ENCODE measurements at regions not wholly inside any gene's neighbourhood (a gene's known extent, or its start where the extent isn't known, plus 50 kb on each side); places are given as distances from the start of the nearest gene placed in this dataset.

GRCh38 chrX:107574054-107574683, 54.1 kb upstream of the PRPS1 start:
- TF ChIP-seq ZNF616 (CRISPR knock-in tag; IDR thresholded peaks at IDR 0.05; ENCODE audit: low read depth): no peak
- no peak for TF ChIP-seq RFX1 (IDR thresholded peaks at IDR 0.05)

Measured in HepG2 (cell line).